Activated CD4-positive, alpha-beta T cell treated with anti-CD3 and anti-CD28 coated beads for 24 hours (primary cell): ENCODE measurements at regions not wholly inside any gene's neighbourhood (a gene's known extent, or its start where the extent isn't known, plus 50 kb on each side); places are given as distances from the start of the nearest gene placed in this dataset.

ENCODE experiments used
- DNase-seq, 2 donors: peaks; one replicate each; pipeline ENCODE4 v3.0.0-alpha.2; 2020; ENCODE audit warnings: low read depth in 2 of 2

GRCh38 chr15:53400986-53401385 is 358.5 kb downstream of the WDR72 start:
- no peak for DNase-seq

GRCh38 chr15:53397041-53397616 is 362.3 kb downstream of the WDR72 start:
- no peak for DNase-seq

DNA sequence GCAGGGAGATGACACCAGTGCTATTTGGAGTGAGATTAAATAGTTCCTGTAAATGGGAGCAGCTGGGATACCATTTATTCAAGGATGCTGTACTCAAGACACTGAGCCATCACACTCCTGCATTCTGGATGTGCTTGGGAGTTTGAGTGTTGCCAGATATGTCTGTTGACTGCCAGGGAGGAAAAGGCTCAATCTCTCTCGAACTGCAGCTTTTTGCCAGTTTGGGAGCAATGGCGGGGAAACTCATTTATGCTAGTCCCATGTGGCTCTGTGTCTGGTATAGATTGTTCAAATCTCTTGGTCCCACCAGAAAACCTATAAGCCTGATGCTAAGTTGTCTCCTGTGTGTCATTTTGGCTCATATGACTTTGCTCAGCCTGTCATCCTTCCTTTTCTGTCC is 363.6 kb downstream of the WDR72 start:
- no peak for DNase-seq

DNA sequence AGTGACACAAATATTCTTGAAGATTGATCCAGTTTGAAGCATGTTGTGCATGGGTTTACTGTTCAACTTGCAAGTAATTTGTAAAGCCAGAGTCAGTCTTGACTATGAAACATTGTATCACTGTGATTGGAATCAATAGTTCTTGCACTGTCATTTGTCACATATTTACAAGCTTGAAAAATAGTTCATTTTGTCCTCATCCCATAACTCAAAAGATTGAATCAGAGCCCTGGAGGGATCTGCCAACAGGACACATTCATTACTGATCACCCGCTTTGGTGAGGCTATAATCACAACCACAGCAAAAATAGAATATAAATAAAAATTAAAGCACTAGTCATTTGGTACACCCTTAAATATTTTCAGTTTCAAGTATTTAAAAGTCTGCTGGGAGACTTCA is 368.9 kb downstream of the WDR72 start:
- DNase-seq: no peak

DNA sequence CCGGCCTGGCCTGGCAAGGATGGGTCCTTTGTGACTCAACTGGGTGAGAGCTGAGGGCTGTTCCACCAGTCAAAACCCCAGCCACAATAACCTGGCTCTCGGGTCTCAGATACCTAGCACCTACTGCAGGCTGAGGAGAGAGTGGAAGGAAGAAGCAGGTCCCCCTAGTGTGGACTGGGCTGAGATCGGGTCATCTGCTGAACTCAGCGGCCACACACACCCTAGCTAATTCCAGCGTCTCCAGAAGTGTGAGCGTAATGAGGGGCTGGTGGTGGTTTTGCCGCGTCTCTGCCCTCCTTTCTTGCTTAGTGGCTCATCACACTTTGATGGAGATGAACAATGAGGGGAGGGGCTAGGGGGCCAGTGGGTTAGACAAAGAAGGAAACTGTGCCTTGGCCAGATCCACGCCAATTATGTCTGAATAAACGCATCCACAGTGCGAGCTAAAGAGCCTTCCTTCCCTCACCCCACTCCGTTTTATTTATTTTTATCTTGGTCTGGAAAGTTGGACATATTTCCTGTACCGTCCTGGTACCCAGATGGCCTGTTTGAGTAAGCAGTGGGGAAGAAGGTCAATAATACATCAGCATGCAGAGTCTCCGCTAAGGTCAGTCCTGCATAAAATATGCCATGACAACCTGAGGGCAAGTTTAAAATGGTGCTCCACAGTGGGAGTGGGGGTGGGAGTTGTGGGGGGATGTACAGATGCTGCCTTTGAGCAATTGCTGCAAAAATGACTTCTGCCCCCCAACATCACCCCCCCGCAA is 370.0 kb downstream of the WDR72 start:
- no peak for DNase-seq

- DNase-seq: no peak
These were observed 375.0 kb downstream of the WDR72 start for GRCh38 chr15:53384417-53384816.

DNA sequence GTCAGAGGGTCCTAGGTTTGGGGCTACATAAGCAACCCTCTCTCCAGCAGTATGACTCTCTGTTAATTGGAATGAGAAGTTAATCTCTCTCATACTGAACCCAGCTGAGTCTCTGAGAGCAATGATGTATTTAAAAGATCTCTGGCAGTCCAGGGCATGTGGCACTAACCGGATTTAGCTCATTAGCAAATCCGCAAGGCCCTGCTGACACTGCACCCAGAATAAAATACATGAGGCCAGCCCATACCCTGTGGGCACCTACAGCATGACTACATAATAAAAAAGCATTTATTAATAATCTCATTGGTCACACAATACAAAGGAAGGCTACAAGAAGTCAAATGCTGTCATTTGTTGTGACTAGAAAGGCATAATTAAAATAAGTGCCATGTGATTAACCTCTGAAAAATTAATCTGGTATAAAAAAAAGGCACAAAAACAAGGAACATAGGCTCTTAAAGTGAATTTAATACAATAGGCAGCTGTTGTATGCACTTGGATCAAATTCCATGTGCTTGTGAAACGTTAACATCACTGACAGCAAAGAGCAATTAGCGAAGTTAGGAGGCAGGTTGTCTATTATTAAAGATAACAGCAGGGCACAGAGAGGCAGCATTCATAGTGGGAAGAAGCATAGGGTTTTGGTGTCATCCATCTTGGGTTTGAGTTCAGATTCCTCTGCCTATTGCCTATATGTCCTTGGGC is 381.2 kb downstream of the WDR72 start:
- no peak for DNase-seq

DNA sequence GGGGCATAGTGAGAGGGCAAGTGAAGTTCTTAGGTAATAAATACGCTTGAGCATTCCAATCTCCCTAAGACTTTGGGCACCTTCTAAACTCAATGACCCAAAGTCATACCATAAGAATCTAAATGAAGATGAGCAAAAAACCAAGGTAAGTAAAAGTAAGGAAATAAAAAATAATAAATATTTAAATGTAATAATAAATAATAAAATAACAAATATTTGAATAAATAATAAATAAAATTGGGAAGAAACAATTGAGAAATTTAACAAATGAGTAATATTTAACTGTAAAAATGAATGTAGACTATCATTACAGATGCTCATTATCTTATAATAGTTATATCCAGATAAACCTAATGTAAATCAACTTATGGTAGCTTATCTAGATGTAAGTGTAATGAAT is 391.7 kb downstream of the WDR72 start:
- DNase-seq: no peak

DNA sequence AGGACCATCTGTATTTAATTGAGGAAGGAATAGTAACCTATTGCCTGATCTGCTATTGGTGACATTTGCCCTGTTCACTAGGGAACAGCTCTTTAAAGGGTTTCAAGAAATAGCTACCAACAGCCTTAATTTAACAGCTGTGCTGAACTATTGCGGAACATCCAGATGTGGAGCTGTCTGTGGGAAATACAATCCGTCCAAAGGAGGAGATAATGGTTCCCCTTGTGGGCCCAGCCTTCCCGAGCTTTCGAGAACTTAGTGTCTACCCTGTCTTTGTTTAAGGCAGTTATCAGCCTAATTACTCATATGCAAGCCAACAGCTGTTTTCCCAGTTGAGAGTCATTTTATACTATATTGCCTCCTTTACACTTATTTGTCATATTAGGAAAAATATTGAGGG is 398.6 kb downstream of the WDR72 start:
- no peak for DNase-seq

DNA sequence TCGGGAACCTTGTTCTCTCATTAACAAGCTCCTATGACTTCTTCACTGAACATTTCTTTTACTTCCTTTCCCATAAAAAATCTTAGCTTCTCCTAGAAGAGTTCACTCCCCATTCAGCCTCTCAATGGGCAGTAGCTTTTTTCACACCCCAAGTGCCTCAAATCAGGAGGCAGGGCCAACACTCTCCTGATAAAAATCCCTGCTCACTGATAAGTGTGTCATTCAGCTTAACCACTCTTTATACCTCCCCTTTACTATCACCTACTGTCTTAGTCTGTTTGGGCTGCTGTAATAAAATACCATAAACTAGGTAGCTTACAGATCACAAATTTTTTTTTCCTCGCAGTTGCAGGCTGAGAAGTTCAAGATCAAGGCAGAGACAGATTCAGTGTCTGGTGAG is 400.4 kb downstream of the WDR72 start:
- no peak for DNase-seq

GRCh38 chr15:53354874-53355273 is 404.6 kb downstream of the WDR72 start:
- no peak for DNase-seq

GRCh38 chr15:53351373-53351772 is 408.1 kb downstream of the WDR72 start:
- DNase-seq: no peak

DNA sequence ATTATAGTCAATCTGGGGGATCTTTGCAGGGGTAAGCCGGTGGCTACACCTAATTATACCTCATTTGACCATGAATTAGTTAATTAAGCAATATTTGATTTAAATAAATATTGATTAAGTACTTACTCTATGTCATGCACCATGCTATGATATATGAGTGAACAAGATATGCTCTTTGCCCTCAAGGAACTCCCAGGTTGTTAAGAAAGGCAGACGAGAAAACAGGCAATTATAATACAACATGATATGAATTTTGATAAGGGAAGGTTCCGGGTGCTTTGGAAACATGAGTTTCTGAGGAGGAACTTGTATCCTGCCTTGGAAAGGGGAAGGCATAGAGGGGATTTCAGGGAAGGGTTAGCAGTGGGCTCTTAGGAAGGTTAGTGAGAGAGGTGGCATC is 412.9 kb downstream of the WDR72 start:
- DNase-seq: no peak

DNA sequence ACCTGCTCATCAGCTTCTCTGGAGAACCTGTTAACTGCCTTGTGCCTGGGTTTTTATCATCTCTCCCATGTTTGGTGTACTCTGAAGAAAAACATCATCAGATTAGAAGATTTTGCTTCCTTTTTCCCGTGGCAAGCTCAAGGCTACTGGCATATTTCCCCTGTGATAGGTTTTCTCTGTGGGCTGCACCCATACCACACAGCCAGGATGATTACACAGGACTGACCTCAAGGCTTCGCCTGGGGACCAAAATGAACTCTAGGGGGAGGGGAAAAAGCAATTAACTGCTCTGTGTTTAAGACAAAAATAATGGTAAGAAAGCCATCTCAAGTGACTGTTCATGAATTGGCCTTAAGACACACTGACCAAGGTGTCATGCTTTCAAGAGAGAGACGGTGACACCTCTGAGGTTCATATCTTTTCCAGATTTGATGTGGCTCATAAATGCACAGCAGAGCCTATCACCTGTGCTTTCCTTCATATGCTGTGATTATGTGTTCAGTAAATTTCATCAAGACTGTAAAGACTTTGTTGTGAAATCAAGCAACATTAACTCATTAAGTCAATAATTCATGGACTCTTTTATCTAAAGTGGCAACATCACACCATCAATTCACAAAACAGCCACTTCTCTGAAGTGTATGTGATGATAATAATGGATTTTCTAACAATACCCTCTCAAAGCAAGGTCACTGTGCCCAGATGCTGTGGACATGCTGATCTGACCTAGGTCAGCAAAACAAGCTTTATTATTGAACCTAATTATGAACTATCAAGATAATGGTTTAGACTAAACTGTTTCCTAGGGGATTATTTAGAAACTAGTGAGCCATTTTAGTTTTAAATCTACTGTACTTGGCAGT is 427.9 kb downstream of the WDR72 start:
- DNase-seq: no peak

- no peak for DNase-seq
These were observed 431.1 kb downstream of the WDR72 start for GRCh38 chr15:53328341-53328740.

- DNase-seq: no peak
These were observed 435.4 kb downstream of the WDR72 start for GRCh38 chr15:53324061-53324460.

- DNase-seq: no peak
These were observed 436.3 kb downstream of the WDR72 start for GRCh38 chr15:53323191-53323590.

DNA sequence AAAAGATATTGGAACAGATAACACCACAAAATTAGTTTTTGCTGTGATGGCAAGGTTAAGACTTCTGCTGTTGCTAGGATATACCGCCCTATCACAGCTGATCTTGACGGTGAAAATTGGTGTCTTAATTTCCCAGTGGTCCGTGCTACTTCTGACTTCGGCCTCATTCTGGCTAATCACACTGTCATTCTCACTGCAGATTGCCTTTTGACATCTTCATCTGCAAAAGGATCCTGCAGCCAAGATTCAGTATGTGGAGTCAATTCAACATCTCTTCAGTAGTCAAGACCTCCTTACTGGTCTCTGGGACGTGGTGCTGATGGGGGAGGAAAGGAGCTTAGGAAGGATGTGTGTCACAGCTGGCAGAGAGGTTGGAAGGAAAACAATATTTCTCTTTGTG is 438.6 kb downstream of the WDR72 start:
- DNase-seq: no peak

DNA sequence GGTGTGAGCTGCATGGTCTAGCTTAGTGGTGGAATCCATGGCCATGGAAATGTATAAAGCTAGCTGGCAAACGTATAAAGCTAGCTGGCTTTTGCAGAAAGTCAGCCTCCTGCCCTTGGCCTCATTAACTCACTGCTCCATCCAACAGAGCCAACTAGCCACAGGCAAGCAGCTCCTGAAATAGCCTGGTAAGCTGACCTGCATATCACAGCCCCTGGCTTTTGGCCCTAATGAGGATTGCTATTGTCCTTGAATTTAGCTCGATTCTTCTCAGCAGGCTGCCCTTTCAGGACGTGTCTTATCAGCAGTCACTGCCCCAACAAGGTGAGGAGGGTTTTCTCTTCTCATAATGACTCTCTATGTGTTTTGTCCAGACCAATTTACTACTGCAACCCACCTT is 446.8 kb downstream of the WDR72 start:
- DNase-seq: no peak

DNA sequence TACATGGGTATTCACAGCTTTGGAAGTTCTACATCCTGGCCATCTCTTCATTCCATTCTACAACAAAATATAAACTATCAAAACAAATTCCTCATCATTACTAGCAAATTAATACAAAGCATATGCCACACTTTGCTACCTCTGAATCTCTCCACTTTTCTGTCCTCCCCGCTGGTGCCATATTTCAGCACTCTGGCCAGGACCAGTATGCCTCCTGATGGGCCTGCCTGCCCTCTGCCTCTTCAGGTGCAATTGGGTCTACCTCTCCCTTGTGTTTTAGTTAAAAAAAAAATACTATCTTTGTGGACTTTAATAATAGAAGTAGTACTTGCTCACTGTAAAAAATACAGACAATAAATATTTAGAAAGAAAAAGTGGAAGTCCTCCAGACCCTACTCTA is 448.8 kb downstream of the WDR72 start:
- no peak for DNase-seq

DNA sequence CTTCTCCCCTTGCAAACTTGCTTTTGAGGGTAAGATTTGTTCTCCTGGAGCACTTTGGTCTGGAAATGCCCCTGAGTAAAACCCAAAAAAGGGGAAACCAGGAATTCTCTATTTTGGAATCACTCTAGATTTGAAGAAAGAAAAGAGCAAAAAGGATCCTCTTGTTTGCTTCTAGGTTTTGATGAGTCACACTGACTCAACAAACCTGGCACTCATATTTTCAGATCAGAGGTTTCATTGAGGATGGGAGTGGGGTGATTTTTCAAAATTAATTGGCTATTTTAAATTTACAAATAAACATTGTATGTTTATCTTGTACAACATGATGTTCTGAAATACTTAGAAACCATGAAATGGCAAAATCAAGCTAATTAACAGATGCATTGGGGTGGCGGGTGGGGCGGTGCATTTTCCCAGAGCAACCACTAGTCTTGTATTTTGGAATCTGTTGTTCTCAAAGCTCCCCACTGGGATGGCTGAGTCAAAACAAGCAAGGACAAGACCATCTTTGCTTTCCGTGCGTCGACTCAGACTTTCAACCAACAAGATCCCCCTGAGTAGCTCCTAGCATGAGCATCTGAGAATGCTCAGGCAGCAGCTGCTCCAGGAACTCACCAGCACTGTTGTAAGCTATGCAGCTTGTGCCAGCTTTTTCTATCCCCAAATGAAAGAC is 451.4 kb downstream of the WDR72 start:
- no peak for DNase-seq

- DNase-seq: no peak
These were observed 453.9 kb downstream of the WDR72 start for GRCh38 chr15:53305554-53305953.
